Neural cell (in vitro differentiated cells): ENCODE measurements at regions not wholly inside any gene's neighbourhood (a gene's known extent, or its start where the extent isn't known, plus 50 kb on each side); places are given as distances from the start of the nearest gene placed in this dataset.

Source experiments
- H2AFZ ChIP-seq: fragments of 200-600, 300-800 bp; sonication (generic), shearing (Covaris generic); 2 replicates; pipeline ENCODE4 v1.6.0; 2014; ENCODE audit warnings: low read depth, mild to moderate bottlenecking, antibody characterized with exemption, low read length, moderate library complexity
- H3F3A ChIP-seq: fragments of 200-600 bp; shearing (Covaris generic); 2 replicates; pipeline ENCODE4 v1.6.1; 2016; ENCODE audit warnings: mild to moderate bottlenecking, moderate library complexity, mixed read lengths, antibody characterized with exemption, low read length; ENCODE audit not compliant: insufficient read depth, poor library complexity, severe bottlenecking
- H3K27ac ChIP-seq: fragments of 200-600, 300-800 bp; sonication (generic), shearing (Covaris generic); 2 replicates; pipeline ENCODE4 v1.5.1; 2014; ENCODE audit warnings: mild to moderate bottlenecking, low read length, moderate library complexity
- H3K27me3 ChIP-seq: fragments of 300-800, 200-600 bp; sonication (generic), shearing (Covaris generic); 2 replicates; pipeline ENCODE4 v1.6.0; 2014; ENCODE audit warnings: mild to moderate bottlenecking, low read depth, low read length, moderate library complexity; ENCODE audit not compliant: insufficient read depth
- H3K36me3 ChIP-seq: fragments of 300-800, 200-600 bp; sonication (generic), shearing (Covaris generic); 2 replicates; pipeline ENCODE4 v1.5.1; 2014; ENCODE audit warnings: mild to moderate bottlenecking, antibody characterized with exemption, low read length, moderate library complexity; ENCODE audit not compliant: insufficient read depth
- H3K4me2 ChIP-seq: fragments of 300-800, 200-600 bp; sonication (generic), shearing (Covaris generic); 2 replicates; pipeline ENCODE4 v1.6.0; 2014; ENCODE audit warnings: mild to moderate bottlenecking, low read length
- H3K4me3 ChIP-seq: fragments of 300-800, 200-600 bp; sonication (generic), shearing (Covaris generic); 2 replicates; pipeline ENCODE4 v1.5.1; 2014; ENCODE audit warnings: mild to moderate bottlenecking, low read length, moderate library complexity
- H3K79me2 ChIP-seq: fragments of 200-600 bp; shearing (Covaris generic); replicated peaks from 2 replicates; pipeline ENCODE4 v1.6.0; 2014; ENCODE audit warnings: mild to moderate bottlenecking, low read length, moderate library complexity; ENCODE audit not compliant: insufficient read depth
- H3K9ac ChIP-seq: fragments of 300-800, 200-600 bp; sonication (generic), shearing (Covaris generic); 2 replicates; pipeline ENCODE4 v1.6.1; 2016; ENCODE audit warnings: mild to moderate bottlenecking, low read length, mixed read lengths
- H3K9me2 ChIP-seq: fragments of 200-600 bp; shearing (Covaris generic); 2 replicates; pipeline ENCODE4 v1.6.1; 2016; ENCODE audit warnings: mild to moderate bottlenecking, low read length, mixed read lengths; ENCODE audit not compliant: insufficient read depth
- H3K9me3 ChIP-seq: fragments of 200-600, 300-800 bp; sonication (generic), shearing (Covaris generic); 2 replicates; pipeline ENCODE4 v1.6.1; 2016; ENCODE audit warnings: mild to moderate bottlenecking, mixed run types, low read length, moderate library complexity, mixed read lengths
- H4K20me1 ChIP-seq: fragments of 200-600 bp; shearing (Covaris generic); 2 replicates; pipeline ENCODE4 v1.6.1; 2016; ENCODE audit warnings: mild to moderate bottlenecking, mixed run types; ENCODE audit not compliant: insufficient read depth
- CTCF ChIP-seq: fragments of 450-650 bp; IDR thresholded peaks from 2 replicates; pipeline ENCODE4 v1.5.1; 2014; ENCODE audit warnings: antibody characterized with exemption, mild to moderate bottlenecking, moderate library complexity; ENCODE audit not compliant: poor library complexity, severe bottlenecking
- EP300 ChIP-seq: fragments of 450-650 bp; conservative IDR thresholded peaks from 2 replicates; pipeline ENCODE4 v1.6.1; 2014; ENCODE audit warnings: antibody characterized with exemption, mild to moderate bottlenecking, moderate library complexity; ENCODE audit not compliant: poor library complexity, severe bottlenecking
- EZH2 ChIP-seq: fragments of 200-600, 300-800 bp; shearing (Covaris generic), sonication (generic); IDR thresholded peaks from 2 replicates; pipeline ENCODE4 v1.6.1; 2014; ENCODE audit warnings: antibody characterized with exemption, low read length, borderline replicate concordance, mild to moderate bottlenecking; ENCODE audit not compliant: insufficient read depth, poor library complexity, severe bottlenecking
- MXI1 ChIP-seq: fragments of 450-650 bp; conservative IDR thresholded peaks from 2 replicates; pipeline ENCODE4 v1.6.1; 2014; ENCODE audit warnings: antibody characterized with exemption, mild to moderate bottlenecking; ENCODE audit not compliant: poor library complexity, severe bottlenecking
- POLR2AphosphoS5 ChIP-seq: IDR thresholded peaks from 2 replicates; pipeline ENCODE4 v1.6.1; 2012
- RAD21 ChIP-seq: fragments of 450-650 bp; conservative IDR thresholded peaks from 2 replicates; pipeline ENCODE4 v1.6.1; 2014; ENCODE audit warnings: antibody characterized with exemption, mild to moderate bottlenecking, moderate library complexity
- REST ChIP-seq: IDR thresholded peaks from 2 replicates; pipeline ENCODE4 v1.6.1; 2012; ENCODE audit warnings: borderline replicate concordance
- SMC3 ChIP-seq: fragments of 450-650 bp; conservative IDR thresholded peaks from 2 replicates; pipeline ENCODE4 v1.6.1; 2014; ENCODE audit warnings: antibody characterized with exemption, mild to moderate bottlenecking, moderate library complexity; ENCODE audit not compliant: poor library complexity
- TAF1 ChIP-seq: IDR thresholded peaks from 2 replicates; pipeline ENCODE4 v1.6.1; 2012; ENCODE audit warnings: low read depth

- Histone ChIP-seq H3K9ac (no peak overlapping the region), H3F3A (no peaks in the 10 kb centered on the region), H2AFZ (no peak overlapping the region), H3K27ac (no peak overlapping the region), H3K9me3 (no peaks in the 10 kb centered on the region), H3K36me3 (no peaks in the 10 kb centered on the region), H3K4me3 (no peak overlapping the region), H3K27me3 (no peaks in the 10 kb centered on the region), H3K4me2 (no peak overlapping the region), H3K79me2 (no peaks in the 10 kb centered on the region), H3K9me2 (no peaks in the 10 kb centered on the region), H4K20me1 (no peaks in the 10 kb centered on the region)
- no peak for TF ChIP-seq REST
- TF ChIP-seq EP300 = no peak
- no peak for TF ChIP-seq RAD21
- no peak for TF ChIP-seq TAF1
- no peak for TF ChIP-seq POLR2AphosphoS5
- TF ChIP-seq SMC3 = no peak
- no peak for TF ChIP-seq CTCF
- TF ChIP-seq EZH2 = no peak
- TF ChIP-seq MXI1 = no peak
These were observed 589.9 kb upstream of the BOD1L1 start for GRCh38 chr4:14217401-14217800.

- no peaks in the 10 kb centered on the region for H3K79me2 ChIP-seq
- no peak overlapping the region for H3K9ac ChIP-seq
- H2AFZ ChIP-seq = no peak overlapping the region
- H3K27me3 ChIP-seq = no peaks in the 10 kb centered on the region
- TF ChIP-seq SMC3 (no peak), REST (no peak), TAF1 (no peak), EZH2 (no peak)
- H3K36me3 ChIP-seq = no peaks in the 10 kb centered on the region
- no peaks in the 10 kb centered on the region for H3K9me3 ChIP-seq
- H3K27ac ChIP-seq = no peak overlapping the region
- H3K9me2 ChIP-seq = no peaks in the 10 kb centered on the region
- H4K20me1 ChIP-seq = no peaks in the 10 kb centered on the region
- H3K4me3 ChIP-seq = no peak overlapping the region
- no peak overlapping the region for H3K4me2 ChIP-seq
- H3F3A ChIP-seq = no peaks in the 10 kb centered on the region
These were observed 591.1 kb upstream of the BOD1L1 start for GRCh38 chr4:14218641-14219040.
